ENCODE measurements at regions not wholly inside any gene's neighbourhood (a gene's known extent, or its start where the extent isn't known, plus 50 kb on each side); places are given as distances from the start of the nearest gene placed in this dataset.

DNA sequence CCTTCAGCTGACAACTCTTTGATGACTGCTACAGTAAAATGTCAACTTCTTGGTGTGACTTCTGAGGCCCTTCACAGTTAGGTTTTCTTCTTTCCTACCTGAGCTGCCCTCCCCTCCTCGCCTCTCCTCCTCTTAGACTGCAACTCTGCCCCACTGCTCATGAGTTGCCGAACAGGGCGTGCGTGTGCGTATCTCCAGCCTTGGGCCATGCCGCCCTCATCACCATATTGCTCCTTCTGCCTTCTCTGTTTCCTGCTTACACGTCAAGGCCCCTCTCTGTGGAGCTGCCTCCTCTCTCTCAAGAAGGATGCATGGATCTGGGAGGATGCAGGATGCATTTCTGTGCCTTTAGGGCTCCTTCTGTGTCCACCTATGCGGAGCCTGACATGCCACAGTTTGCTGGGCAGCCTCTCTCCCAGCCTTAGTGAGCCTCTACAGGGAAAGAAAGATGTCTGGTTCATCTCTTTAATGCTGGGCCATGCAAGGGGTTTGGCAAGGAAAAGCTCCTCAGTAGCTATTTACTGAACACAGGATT lies 205.9 kb downstream of the RPLP1 start:
- H3K4me3 ChIP-seq (ENCODE audit: low read depth, low read length) = no peak overlapping the region
- H3K9me3 ChIP-seq (ENCODE audit: severe bottlenecking) = no peaks in the 10 kb centered on the region
- H3K27ac ChIP-seq = no peak overlapping the region
- no peaks in the 10 kb centered on the region for H3K36me3 ChIP-seq
- no peak for DNase-seq
- TF ChIP-seq, protein P1, sequence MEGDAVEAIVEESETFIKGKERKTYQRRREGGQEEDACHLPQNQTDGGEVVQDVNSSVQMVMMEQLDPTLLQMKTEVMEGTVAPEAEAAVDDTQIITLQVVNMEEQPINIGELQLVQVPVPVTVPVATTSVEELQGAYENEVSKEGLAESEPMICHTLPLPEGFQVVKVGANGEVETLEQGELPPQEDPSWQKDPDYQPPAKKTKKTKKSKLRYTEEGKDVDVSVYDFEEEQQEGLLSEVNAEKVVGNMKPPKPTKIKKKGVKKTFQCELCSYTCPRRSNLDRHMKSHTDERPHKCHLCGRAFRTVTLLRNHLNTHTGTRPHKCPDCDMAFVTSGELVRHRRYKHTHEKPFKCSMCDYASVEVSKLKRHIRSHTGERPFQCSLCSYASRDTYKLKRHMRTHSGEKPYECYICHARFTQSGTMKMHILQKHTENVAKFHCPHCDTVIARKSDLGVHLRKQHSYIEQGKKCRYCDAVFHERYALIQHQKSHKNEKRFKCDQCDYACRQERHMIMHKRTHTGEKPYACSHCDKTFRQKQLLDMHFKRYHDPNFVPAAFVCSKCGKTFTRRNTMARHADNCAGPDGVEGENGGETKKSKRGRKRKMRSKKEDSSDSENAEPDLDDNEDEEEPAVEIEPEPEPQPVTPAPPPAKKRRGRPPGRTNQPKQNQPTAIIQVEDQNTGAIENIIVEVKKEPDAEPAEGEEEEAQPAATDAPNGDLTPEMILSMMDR (IDR thresholded peaks at IDR 0.05; ENCODE audit: low read depth, low read length) = no peak
- no peaks in the 10 kb centered on the region for H3K27me3 ChIP-seq (ENCODE audit: insufficient read depth, low read depth, severe bottlenecking)

DNA sequence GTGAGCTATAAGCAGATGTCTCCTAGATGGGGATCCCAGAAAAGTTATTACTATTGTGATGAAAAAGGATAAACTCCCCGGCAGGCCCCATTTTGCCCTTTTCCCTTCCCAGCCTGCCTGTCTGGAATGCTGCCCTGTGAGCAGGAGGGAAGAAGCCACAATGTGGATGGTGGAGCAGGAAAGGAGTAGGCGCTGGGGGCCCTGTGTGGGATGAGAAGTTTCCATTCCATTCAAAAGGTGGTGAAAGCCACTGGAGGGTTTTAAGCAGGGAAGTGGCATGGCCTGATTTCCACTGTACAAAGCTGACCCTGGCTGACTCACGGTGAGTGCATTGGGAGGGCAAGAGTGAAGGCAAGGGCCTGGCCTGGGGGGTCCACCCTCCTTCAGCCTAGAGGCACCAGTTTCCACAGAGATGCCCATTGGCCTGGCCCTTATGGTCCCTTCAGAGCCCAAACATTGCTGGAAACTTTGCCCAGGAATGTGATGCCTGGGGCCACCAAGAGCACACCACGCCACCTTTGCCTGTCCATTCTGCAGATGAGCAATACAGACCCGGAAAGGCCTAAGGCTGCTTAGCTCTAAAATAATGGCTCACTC lies 206.9 kb downstream of the RPLP1 start:
- TF ChIP-seq, protein P1 (IDR thresholded peaks at IDR 0.05; ENCODE audit: low read depth, low read length) = no peak
- no peak overlapping the region for H3K27ac ChIP-seq

DNA sequence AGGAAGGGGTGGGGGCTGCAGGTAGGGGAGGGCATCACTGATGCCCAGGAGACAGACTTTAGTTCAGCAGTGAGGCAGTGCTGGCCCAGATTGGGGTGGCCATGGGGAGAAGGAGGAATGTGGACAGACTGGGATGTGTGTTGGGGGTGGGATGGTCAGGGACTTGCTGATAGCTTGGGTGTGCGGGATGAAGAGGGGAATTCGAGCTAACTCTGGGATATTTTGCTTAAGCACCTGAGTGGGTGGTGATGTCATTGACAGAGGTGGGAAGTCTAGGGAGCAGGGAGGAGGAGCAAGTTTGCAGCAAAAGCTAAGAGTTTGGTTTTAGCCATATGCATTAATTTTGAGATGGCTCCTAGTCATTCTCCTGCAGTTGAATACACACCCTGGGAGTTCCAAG lies 207.5 kb downstream of the RPLP1 start:
- Histone ChIP-seq H3K27me3 (ENCODE audit: insufficient read depth, low read depth, severe bottlenecking) (no peaks in the 10 kb centered on the region), H3K36me3 (no peaks in the 10 kb centered on the region), H3K4me3 (ENCODE audit: low read depth, low read length) (no peak overlapping the region), H3K9me3 (ENCODE audit: severe bottlenecking) (no peaks in the 10 kb centered on the region), H3K27ac (no peak overlapping the region)
- no peak for DNase-seq
- TF ChIP-seq, protein P1 (IDR thresholded peaks at IDR 0.05; ENCODE audit: low read depth, low read length) = no peak

More for the DNA sequence above, 206.9 kb downstream of the RPLP1 start:
- Histone ChIP-seq H3K27me3 (ENCODE audit: insufficient read depth, low read depth, severe bottlenecking) (no peaks in the 10 kb centered on the region), H3K36me3 (no peaks in the 10 kb centered on the region), H3K9me3 (ENCODE audit: severe bottlenecking) (no peaks in the 10 kb centered on the region), H3K4me3 (ENCODE audit: low read depth, low read length) (no peak overlapping the region)
- no peak for DNase-seq

DNA sequence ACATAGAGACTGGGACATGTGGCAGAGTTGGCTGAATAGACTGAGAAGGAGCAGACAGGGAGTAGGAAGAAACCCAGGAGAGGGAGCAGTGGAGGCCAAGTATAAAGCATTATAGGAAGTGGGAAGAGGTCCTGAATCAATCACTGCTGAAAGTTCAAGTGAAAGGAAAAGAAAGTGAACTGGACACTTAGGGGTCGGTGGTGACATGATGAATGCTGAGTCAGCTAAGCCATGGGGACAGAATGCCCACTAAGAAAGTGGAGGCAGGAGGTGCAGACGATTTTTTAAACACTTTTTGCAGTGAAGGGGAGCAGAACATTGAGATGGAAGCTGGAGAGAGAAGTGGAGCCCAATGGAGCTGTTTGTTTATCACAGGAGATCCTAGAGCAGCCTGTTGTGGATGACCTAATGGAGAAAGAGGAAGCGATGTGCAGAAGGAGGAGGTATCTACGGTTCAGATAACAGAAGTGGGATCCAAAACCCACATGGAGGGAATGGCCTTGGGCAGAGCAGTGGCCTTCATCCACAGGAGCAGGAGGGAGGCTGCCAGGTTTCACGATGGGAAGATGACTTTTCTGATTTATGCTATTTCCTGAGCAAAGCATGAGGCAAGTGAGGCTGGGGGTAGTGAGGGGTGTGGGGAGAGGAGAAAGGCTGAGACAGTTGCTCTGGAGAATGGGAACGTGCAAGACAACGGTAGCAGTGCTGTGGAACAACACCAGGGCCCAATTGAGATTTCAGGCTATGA lies 208.2 kb downstream of the RPLP1 start:
- Histone ChIP-seq H3K4me3 (ENCODE audit: low read depth, low read length) (no peak overlapping the region), H3K9me3 (ENCODE audit: severe bottlenecking) (no peaks in the 10 kb centered on the region), H3K36me3 (no peaks in the 10 kb centered on the region), H3K27ac (no peak overlapping the region), H3K27me3 (ENCODE audit: insufficient read depth, low read depth, severe bottlenecking) (no peaks in the 10 kb centered on the region)
- TF ChIP-seq, protein P1 (IDR thresholded peaks at IDR 0.05; ENCODE audit: low read depth, low read length) = no peak
- no peak for DNase-seq

DNA sequence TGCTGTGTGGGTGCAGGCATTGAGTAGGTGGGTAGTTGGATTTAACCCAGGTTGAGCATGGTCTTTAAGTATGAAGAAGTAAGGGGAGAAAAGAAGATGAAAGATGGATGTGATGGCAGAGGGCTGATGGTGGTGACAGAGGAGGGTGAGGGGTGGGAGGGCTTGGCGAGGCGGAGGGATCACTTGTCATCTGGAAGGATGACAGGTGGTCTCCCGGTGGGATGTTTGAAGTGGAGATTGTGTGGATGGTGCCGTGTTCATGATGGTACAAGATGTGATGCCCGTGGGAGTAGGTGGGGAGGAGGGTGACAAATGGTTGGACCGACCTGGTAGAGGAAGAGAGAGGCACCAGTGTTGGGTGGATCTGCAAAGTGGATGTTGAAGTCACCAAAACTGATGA lies 208.8 kb downstream of the RPLP1 start:
- TF ChIP-seq, protein P1 (IDR thresholded peaks at IDR 0.05; ENCODE audit: low read depth, low read length) = no peak
- Histone ChIP-seq H3K36me3 (no peaks in the 10 kb centered on the region), H3K27me3 (ENCODE audit: insufficient read depth, low read depth, severe bottlenecking) (no peaks in the 10 kb centered on the region), H3K9me3 (ENCODE audit: severe bottlenecking) (no peaks in the 10 kb centered on the region), H3K4me3 (ENCODE audit: low read depth, low read length) (no peak overlapping the region), H3K27ac (no peak overlapping the region)
- no peak for DNase-seq

Data from WERI-Rb-1 (cell line).